ENCODE measurements at regions not wholly inside any gene's neighbourhood (a gene's known extent, or its start where the extent isn't known, plus 50 kb on each side); places are given as distances from the start of the nearest gene placed in this dataset.

DNA sequence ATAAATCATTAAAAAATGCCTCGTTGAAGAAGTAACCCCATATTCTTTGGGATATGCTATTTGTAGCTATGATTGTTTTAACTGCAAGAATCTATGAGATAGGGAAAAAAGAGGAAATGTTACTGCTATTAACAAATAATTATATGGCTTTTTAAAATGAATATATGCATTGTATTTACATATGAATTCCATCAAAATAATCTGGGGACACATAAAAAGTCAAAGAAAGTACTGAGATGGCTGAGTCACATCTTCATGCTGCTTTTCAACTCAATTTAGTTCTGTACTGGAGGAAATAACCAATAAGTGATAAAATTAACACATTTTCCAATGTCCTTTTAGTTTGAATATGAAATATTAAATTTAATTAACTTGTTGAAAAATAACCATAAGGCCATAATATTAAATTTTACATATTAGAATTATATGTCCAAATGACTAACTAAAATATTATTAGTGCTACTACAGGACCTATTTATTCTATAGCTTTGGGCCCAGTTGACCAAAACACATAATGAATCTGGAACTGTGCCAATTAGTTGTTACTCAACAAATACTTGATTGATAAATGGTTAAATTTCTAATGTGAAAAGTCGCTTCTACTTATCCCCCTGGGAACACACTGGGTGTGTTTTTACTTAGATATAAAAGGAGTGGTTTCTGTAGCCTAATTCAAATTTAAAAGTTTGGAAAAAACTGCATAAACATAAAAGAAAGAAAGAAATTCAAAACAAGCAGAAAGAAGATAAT is 214.6 kb upstream of the PFKP start:
- no peak overlapping the region for H3K9ac ChIP-seq (ENCODE audit: low read length in 5 of 5)
- no peak overlapping the region for H3K4me3 ChIP-seq (ENCODE audit: low read depth in 1 of 5, low read length in 5 of 5)
- H3K4me1 ChIP-seq (ENCODE audit: control insufficient read depth in 5 of 5, insufficient read depth in 5 of 5, low read length in 5 of 5): no peaks in the 10 kb centered on the region
- no peaks in the 10 kb centered on the region for H3K36me3 ChIP-seq (ENCODE audit: control insufficient read depth in 5 of 5, insufficient read depth in 5 of 5, low read length in 5 of 5)
- no peak overlapping the region for H3K27ac ChIP-seq (ENCODE audit: low read depth, low read length)
- peaks cover 0 to under 1% (median 0%) of the 10 kb centered on the region in 5 donors for H3K9me3 ChIP-seq (ENCODE audit: control insufficient read depth in 5 of 5, low read length in 5 of 5)
- H3K27me3 ChIP-seq (ENCODE audit: control insufficient read depth in 5 of 5, insufficient read depth in 4 of 5, low read length in 5 of 5): no peaks in the 10 kb centered on the region

DNA sequence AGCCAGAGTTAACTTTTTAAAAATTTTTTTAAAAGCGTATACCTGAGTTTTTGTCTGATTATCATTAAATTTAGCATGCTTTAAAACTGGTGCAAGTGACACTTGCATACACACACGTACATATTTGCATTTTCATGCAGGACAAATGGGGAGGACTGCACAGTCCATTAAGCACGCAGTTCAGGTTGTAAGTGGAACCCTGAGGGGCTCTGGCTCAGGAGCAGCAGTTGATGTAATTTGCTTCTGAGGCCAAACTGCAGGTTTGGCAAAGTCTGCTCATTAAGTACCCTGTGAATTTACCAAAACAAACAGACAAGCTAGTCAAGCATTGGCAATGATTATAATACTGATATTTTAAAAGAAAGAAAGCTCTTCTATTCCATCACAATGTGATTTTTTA is 215.8 kb upstream of the PFKP start:
- H3K9me3 ChIP-seq (ENCODE audit: control insufficient read depth in 5 of 5, low read length in 5 of 5): no peaks in the 10 kb centered on the region
- H3K27ac ChIP-seq (ENCODE audit: low read depth, low read length): no peak overlapping the region
- H3K4me3 ChIP-seq (ENCODE audit: low read depth in 1 of 5, low read length in 5 of 5): no peak overlapping the region
- H3K9ac ChIP-seq (ENCODE audit: low read length in 5 of 5): no peak overlapping the region
- H3K4me1 ChIP-seq (ENCODE audit: control insufficient read depth in 5 of 5, insufficient read depth in 5 of 5, low read length in 5 of 5): no peaks in the 10 kb centered on the region
- H3K27me3 ChIP-seq (ENCODE audit: control insufficient read depth in 5 of 5, insufficient read depth in 4 of 5, low read length in 5 of 5): no peaks in the 10 kb centered on the region
- H3K36me3 ChIP-seq (ENCODE audit: control insufficient read depth in 5 of 5, insufficient read depth in 5 of 5, low read length in 5 of 5): no peaks in the 10 kb centered on the region

DNA sequence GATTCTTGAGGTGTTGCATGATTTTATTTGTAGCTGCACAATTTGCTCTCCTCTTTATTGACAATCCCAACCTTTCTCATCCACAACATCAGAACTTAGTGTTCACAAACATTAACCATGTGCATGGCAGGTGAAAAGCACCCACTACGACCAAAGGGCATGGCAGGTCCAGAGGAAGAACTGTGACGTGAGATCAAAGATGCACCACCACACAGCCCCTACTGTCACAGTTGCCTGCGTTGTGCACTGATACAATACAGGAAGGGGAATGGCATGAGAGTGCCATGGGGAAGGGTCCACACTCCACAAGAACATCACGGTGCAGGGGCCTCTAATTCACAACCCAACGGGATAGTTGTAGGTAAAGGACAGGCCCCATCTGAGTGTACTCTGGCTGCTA is 217.1 kb upstream of the PFKP start:
- no peak overlapping the region for H3K27ac ChIP-seq (ENCODE audit: low read depth, low read length)
- no peaks in the 10 kb centered on the region for H3K36me3 ChIP-seq (ENCODE audit: control insufficient read depth in 5 of 5, insufficient read depth in 5 of 5, low read length in 5 of 5)
- H3K27me3 ChIP-seq (ENCODE audit: control insufficient read depth in 5 of 5, insufficient read depth in 4 of 5, low read length in 5 of 5): no peaks in the 10 kb centered on the region
- H3K9ac ChIP-seq (ENCODE audit: low read length in 5 of 5): no peak overlapping the region
- no peak overlapping the region for H3K4me3 ChIP-seq (ENCODE audit: low read depth in 1 of 5, low read length in 5 of 5)
- no peaks in the 10 kb centered on the region for H3K9me3 ChIP-seq (ENCODE audit: control insufficient read depth in 5 of 5, low read length in 5 of 5)
- H3K4me1 ChIP-seq (ENCODE audit: control insufficient read depth in 5 of 5, insufficient read depth in 5 of 5, low read length in 5 of 5): no peaks in the 10 kb centered on the region

DNA sequence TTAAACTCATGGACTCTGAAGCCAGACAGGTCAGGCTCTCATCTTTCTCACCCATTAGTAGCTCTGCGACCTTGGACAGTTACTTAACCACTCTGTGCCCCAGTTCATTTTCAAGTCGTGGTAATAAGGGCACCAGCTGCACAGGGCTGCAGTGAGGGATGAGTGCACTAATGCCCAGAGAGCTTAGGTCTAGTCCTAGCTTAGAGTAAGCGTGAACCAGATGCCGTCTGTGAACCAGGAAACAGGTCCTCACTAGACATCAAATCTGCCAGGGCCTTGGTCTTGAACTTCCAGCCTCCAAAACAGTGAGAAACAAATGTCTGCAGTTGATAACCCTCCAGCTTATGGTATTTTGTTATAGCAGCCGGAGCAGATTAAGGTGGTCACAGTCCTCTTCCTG is 222.4 kb upstream of the PFKP start:
- Histone ChIP-seq H3K9ac (ENCODE audit: low read length in 5 of 5) (no peak overlapping the region), H3K36me3 (ENCODE audit: control insufficient read depth in 5 of 5, insufficient read depth in 5 of 5, low read length in 5 of 5) (no peaks in the 10 kb centered on the region), H3K27ac (ENCODE audit: low read depth, low read length) (no peak overlapping the region), H3K27me3 (ENCODE audit: control insufficient read depth in 5 of 5, insufficient read depth in 4 of 5, low read length in 5 of 5) (no peaks in the 10 kb centered on the region), H3K4me1 (ENCODE audit: control insufficient read depth in 5 of 5, insufficient read depth in 5 of 5, low read length in 5 of 5) (no peaks in the 10 kb centered on the region), H3K4me3 (ENCODE audit: low read depth in 1 of 5, low read length in 5 of 5) (no peak overlapping the region), H3K9me3 (ENCODE audit: control insufficient read depth in 5 of 5, low read length in 5 of 5) (no peaks in the 10 kb centered on the region)

DNA sequence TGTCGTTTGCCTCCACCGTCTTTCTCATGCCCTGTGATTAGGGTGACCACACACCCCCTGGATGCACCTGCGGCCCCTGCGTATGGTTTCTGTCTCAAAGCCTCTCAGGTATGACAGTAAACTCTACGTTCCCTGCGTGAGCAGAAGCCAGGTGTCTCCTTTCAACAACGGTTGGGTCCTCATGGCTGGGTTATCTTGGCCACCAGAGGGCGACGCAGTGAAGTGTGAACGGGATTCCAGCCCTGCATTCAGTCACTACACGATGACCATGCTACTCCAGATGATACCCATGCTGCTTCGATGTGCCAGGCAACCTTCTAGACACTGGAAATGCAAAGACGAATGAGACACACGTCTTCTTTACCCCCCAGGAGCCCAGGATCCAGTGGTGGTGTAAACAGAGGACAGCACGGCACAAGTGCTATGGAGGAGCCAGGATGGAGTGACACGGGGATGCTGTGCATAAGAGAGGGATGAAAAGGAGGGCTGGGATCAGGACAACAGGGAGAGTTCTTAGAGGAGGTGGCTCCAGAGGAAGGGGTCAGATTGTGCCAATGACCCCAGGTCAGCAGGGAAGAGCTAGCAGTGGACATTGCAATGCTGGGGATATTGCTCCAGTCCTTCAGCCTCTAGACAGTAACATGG is 228.1 kb upstream of the PFKP start:
- Histone ChIP-seq H3K27me3 (ENCODE audit: control insufficient read depth in 5 of 5, insufficient read depth in 4 of 5, low read length in 5 of 5) (peaks cover 0 to 15% (median 5%) of the 10 kb centered on the region in 5 donors), H3K4me3 (ENCODE audit: low read depth in 1 of 5, low read length in 5 of 5) (no peak overlapping the region), H3K4me1 (ENCODE audit: control insufficient read depth in 5 of 5, insufficient read depth in 5 of 5, low read length in 5 of 5) (no peaks in the 10 kb centered on the region), H3K9ac (ENCODE audit: low read length in 5 of 5) (no peak overlapping the region), H3K27ac (ENCODE audit: low read depth, low read length) (no peak overlapping the region), H3K36me3 (ENCODE audit: control insufficient read depth in 5 of 5, insufficient read depth in 5 of 5, low read length in 5 of 5) (no peaks in the 10 kb centered on the region), H3K9me3 (ENCODE audit: control insufficient read depth in 5 of 5, low read length in 5 of 5) (no peaks in the 10 kb centered on the region)

DNA sequence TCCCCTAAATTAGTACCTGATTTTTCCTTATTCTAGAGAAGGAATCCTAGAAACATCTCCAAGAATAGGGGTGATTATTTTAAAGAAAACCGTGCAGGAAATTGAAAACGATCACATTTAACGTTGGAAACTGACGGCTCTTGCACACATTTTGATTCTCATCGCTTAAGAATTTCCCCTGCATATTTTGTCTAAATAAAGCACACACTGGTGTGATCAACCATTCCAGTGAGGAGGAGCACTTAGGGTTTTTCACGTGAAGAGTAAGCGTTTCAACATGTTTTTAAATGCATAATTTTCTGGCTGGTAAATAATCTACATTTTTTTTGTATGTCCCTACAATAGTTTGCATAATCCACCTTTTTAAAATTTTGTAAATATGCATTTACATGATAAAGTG is 229.7 kb upstream of the PFKP start:
- Histone ChIP-seq H3K9ac (ENCODE audit: low read length in 5 of 5) (no peak overlapping the region), H3K36me3 (ENCODE audit: control insufficient read depth in 5 of 5, insufficient read depth in 5 of 5, low read length in 5 of 5) (no peaks in the 10 kb centered on the region), H3K27ac (ENCODE audit: low read depth, low read length) (no peak overlapping the region), H3K4me3 (ENCODE audit: low read depth in 1 of 5, low read length in 5 of 5) (no peak overlapping the region), H3K9me3 (ENCODE audit: control insufficient read depth in 5 of 5, low read length in 5 of 5) (no peaks in the 10 kb centered on the region), H3K27me3 (ENCODE audit: control insufficient read depth in 5 of 5, insufficient read depth in 4 of 5, low read length in 5 of 5) (peaks cover 0 to 15% (median 6%) of the 10 kb centered on the region in 5 donors), H3K4me1 (ENCODE audit: control insufficient read depth in 5 of 5, insufficient read depth in 5 of 5, low read length in 5 of 5) (no peaks in the 10 kb centered on the region)

DNA sequence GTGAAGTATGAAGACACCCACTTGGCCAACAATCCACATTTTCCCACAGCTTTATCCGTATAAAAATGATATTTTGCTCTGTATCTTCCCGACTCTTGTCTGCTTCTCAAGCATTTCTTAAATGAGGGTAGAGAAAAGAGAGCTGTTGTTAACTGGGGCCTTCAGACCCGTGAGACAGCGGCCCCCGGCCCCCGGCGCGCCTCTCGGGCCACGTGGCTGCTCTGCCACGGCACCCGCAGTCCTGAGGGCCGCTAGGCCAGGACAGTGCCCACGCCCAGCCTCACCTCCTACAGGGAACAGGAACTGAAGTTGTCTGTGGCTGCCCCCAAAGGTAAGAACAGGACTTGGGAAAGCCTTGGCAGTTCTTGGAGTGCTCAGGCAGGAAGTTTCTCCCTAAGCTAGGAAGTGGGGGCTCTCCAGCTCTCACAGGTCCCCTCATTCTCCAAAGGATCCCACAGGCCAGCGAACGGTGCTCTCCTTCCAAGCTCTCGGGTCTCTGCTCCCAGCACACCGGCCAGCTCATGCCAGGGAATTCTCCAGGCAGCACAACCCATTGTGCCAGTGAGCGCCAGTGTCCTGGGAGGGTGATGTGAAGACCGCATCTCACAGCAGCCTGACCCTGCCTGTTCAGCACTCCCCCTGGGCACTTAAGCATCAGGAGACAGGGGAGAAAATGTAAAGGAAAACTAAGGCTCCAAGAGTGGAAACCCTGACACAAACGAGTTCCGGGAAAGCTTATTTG is 230.3 kb upstream of the PFKP start:
- Histone ChIP-seq H3K9ac (ENCODE audit: low read length in 5 of 5) (no peak overlapping the region), H3K27ac (ENCODE audit: low read depth, low read length) (no peak overlapping the region), H3K27me3 (ENCODE audit: control insufficient read depth in 5 of 5, insufficient read depth in 4 of 5, low read length in 5 of 5) (peaks cover 0 to 15% (median 6%) of the 10 kb centered on the region in 5 donors), H3K36me3 (ENCODE audit: control insufficient read depth in 5 of 5, insufficient read depth in 5 of 5, low read length in 5 of 5) (no peaks in the 10 kb centered on the region), H3K4me3 (ENCODE audit: low read depth in 1 of 5, low read length in 5 of 5) (no peak overlapping the region), H3K9me3 (ENCODE audit: control insufficient read depth in 5 of 5, low read length in 5 of 5) (no peaks in the 10 kb centered on the region), H3K4me1 (ENCODE audit: control insufficient read depth in 5 of 5, insufficient read depth in 5 of 5, low read length in 5 of 5) (no peaks in the 10 kb centered on the region)

DNA sequence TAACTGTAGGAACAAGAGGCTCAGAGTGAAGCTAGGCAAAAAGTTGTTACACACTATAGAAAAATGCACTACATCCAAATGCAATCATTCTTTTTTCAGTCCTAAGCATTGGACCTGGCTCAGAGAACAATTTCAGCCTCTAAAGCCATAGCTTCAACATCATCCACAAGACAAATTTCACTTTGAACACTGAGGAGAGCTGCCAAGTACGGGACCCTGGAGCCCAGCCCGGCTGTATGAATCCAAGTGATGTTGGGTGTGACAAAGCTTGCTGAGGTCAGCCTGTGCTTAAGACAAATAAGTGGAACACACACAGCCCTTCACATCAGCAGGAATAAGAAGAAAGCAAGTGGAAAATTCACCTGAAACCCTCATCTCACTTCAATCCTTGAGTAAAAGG is 233.1 kb upstream of the PFKP start:
- no peak overlapping the region for H3K27ac ChIP-seq (ENCODE audit: low read depth, low read length)
- no peaks in the 10 kb centered on the region for H3K36me3 ChIP-seq (ENCODE audit: control insufficient read depth in 5 of 5, insufficient read depth in 5 of 5, low read length in 5 of 5)
- H3K4me1 ChIP-seq (ENCODE audit: control insufficient read depth in 5 of 5, insufficient read depth in 5 of 5, low read length in 5 of 5): no peaks in the 10 kb centered on the region
- no peaks in the 10 kb centered on the region for H3K9me3 ChIP-seq (ENCODE audit: control insufficient read depth in 5 of 5, low read length in 5 of 5)
- no peak overlapping the region for H3K4me3 ChIP-seq (ENCODE audit: low read depth in 1 of 5, low read length in 5 of 5)
- H3K9ac ChIP-seq (ENCODE audit: low read length in 5 of 5): no peak overlapping the region
- peaks cover 5 to 16% (median 8%) of the 10 kb centered on the region in 5 donors for H3K27me3 ChIP-seq (ENCODE audit: control insufficient read depth in 5 of 5, insufficient read depth in 4 of 5, low read length in 5 of 5)

DNA sequence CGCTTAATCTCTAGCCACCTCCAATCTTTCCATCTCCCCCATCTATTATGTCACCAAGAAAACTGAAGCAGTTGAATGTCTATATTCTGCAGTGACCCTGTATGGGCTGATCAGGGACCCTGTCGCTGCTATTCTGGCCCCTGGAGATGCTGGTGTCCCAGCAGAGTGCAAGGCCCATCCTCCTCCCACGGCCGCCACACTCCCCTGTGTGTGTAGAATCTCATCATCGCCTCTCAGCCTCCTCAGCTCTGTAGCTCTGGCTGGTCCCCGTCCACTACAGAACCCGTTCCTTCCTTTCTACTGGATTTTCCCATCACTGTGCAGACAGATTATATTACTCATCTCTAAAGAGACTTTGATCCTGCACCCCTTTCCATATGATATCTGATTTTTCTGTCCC is 235.8 kb upstream of the PFKP start:
- Histone ChIP-seq H3K27me3 (ENCODE audit: control insufficient read depth in 5 of 5, insufficient read depth in 4 of 5, low read length in 5 of 5) (peaks cover 5 to 12% (median 8%) of the 10 kb centered on the region in 5 donors), H3K9ac (ENCODE audit: low read length in 5 of 5) (no peak overlapping the region)

DNA sequence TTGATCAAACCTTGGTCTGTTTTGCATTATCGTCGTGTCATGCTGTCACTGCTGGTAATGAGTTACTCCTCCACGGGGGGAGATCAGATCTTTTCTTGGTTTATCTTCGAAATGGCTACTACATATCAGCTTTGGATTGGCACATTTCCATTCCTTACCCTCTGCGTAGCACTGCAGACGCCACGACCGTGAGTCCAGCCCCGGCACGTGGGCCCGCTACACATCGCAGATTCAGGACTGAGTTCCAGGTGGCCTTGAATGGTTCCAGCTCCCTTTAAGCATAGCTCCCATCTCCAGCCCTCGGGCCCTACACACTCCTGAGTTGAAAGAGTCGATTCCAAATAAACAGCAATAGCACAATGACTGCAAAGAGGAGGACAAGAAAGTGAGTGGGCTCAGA is 238.6 kb upstream of the PFKP start:
- no peak overlapping the region for H3K9ac ChIP-seq (ENCODE audit: low read length in 5 of 5)
- H3K4me3 ChIP-seq (ENCODE audit: low read depth in 1 of 5, low read length in 5 of 5): no peak overlapping the region
- H3K27ac ChIP-seq (ENCODE audit: low read depth, low read length): no peak overlapping the region
- H3K27me3 ChIP-seq (ENCODE audit: control insufficient read depth in 5 of 5, insufficient read depth in 4 of 5, low read length in 5 of 5): peaks cover 2 to 8% (median 5%) of the 10 kb centered on the region in 5 donors
- no peaks in the 10 kb centered on the region for H3K4me1 ChIP-seq (ENCODE audit: control insufficient read depth in 5 of 5, insufficient read depth in 5 of 5, low read length in 5 of 5)
- H3K36me3 ChIP-seq (ENCODE audit: control insufficient read depth in 5 of 5, insufficient read depth in 5 of 5, low read length in 5 of 5): no peaks in the 10 kb centered on the region
- peaks cover 0 to 7% (median 0%) of the 10 kb centered on the region in 5 donors for H3K9me3 ChIP-seq (ENCODE audit: control insufficient read depth in 5 of 5, low read length in 5 of 5)

More for the DNA sequence above, 235.8 kb upstream of the PFKP start:
- Histone ChIP-seq H3K9me3 (ENCODE audit: control insufficient read depth in 5 of 5, low read length in 5 of 5) (peaks cover 0 to 7% (median 0%) of the 10 kb centered on the region in 5 donors), H3K4me3 (ENCODE audit: low read depth in 1 of 5, low read length in 5 of 5) (no peak overlapping the region), H3K36me3 (ENCODE audit: control insufficient read depth in 5 of 5, insufficient read depth in 5 of 5, low read length in 5 of 5) (no peaks in the 10 kb centered on the region), H3K4me1 (ENCODE audit: control insufficient read depth in 5 of 5, insufficient read depth in 5 of 5, low read length in 5 of 5) (no peaks in the 10 kb centered on the region), H3K27ac (ENCODE audit: low read depth, low read length) (no peak overlapping the region)

Data from subcutaneous abdominal adipose tissue (tissue), 5 donors.